Left cardiac atrium (tissue), 4 donors: ENCODE measurements at regions not wholly inside any gene's neighbourhood (a gene's known extent, or its start where the extent isn't known, plus 50 kb on each side); places are given as distances from the start of the nearest gene placed in this dataset.
"Not testable (repeated sequence)": the region's sequence is repeated elsewhere in the genome, so short reads cannot be mapped to it uniquely, and the experiment has no call there.

Experiments
- ATAC-seq, 2 donors: fragments of 200-7000 bp; cut with Tn5 transposase; one replicate each; pipeline ENCODE4 v1.9.1; 2020; ENCODE audit warnings: mild to moderate bottlenecking in 2 of 2, moderate library complexity in 2 of 2
- DNase-seq: peaks from one replicate; pipeline ENCODE4 v3.0.0-alpha.2; 2020
- intact Hi-C, 2 donors: fragments of 100-400 bp; cut with DNase I; formaldehyde crosslinking; loops; one replicate each; pipeline versions ENCODE4 v1.14.1 to v1.15.1; 2022 to 2023
- donor health status: DM: no; HTN: yes; CAD: no.
- donor health status: DM: no; HTN: yes; CAD: no; lungs with severe emphysema.
- donor health status: DM: yes; HTN: yes; CAD: no.
- donor health status: Dilated cardiomyopathy.

- intact Hi-C loops: no loop called here
- ATAC-seq (no peak), DNase-seq (no peak)
These were observed 63.6 kb upstream of the THBS1 start for GRCh38 chr15:39517122-39517855.

DNA sequence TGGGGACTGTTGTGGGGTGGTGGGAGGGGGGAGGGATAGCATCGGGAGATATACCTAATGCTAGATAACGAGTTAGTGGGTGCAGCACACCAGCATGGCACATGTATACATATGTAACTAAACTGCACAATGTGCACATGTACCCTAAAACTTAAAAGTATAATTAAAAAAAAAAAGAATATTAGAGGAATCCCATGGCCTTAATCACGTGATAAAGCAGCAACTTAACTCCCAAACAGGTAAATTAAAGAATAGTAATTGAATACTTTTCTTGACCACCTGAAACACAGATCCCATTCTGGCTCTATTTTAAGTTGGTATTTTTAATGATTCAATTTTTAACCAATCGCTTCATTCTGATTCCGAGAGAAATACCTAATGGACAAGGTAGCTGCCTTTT, 56.9 kb upstream of the THBS1 start:
- ATAC-seq, DNase-seq, intact Hi-C loops: not testable (repeated sequence)

DNA sequence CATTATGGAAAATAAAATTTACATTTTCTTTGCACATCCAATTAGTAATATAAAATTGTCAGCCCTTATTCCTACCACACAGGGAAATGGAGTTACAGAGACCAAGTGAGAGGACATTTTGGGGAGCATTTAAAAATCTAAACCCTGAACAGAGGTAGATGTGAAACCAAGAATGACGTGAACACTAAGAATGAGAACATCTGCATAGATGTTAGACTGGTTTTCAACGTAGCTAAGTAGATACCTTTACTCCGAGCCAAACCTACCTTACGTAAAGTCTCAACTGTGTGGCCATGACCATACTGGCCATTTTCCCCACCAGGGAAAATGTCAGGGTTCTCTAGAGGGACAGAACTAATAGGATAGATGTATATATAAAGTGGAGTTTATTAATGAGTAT, 51.4 kb upstream of the THBS1 start:
- DNase-seq (no peak), ATAC-seq (no peak)
- intact Hi-C loops: no loop called here

GRCh38 chr15:39530480-39531342, 50.2 kb upstream of the THBS1 start:
- ATAC-seq (no peak), DNase-seq (no peak)
- intact Hi-C loops: no loop called here
